CD14-positive monocyte (primary cell): ENCODE measurements at regions not wholly inside any gene's neighbourhood (a gene's known extent, or its start where the extent isn't known, plus 50 kb on each side); places are given as distances from the start of the nearest gene placed in this dataset.

Source experiments
- DNase-seq, 3 donors: peaks; one replicate each; pipeline ENCODE4 v3.0.0-alpha.2; 2011 to 2022
- H2AFZ ChIP-seq: 2 replicates; pipeline ENCODE4 v1.6.0; 2012; ENCODE audit warnings: mild to moderate bottlenecking, low read depth, low read length, inconsistent platforms; ENCODE audit not compliant: insufficient read depth, poor library complexity, severe bottlenecking
- H3K27ac ChIP-seq, 2 donors: 1 replicate in 1 of 2; 2 replicates in 1 of 2; pipeline ENCODE4 v1.5.1; 2012 to 2013; ENCODE audit warnings: low read length in 2 of 2, control low read depth in 1 of 2, inconsistent platforms in 1 of 2, low read depth in 1 of 2, mild to moderate bottlenecking in 1 of 2
- H3K27me3 ChIP-seq, 2 donors: one replicate each; pipeline versions ENCODE4 v1.6.0 to v1.6.1; 2011 to 2013; ENCODE audit warnings: low read length in 2 of 2; ENCODE audit not compliant: control insufficient read depth in 2 of 2, insufficient read depth in 2 of 2
- H3K36me3 ChIP-seq, 2 donors: replicated peaks in 1 of 2; 1 replicate in 1 of 2; 2 replicates in 1 of 2; pipeline versions ENCODE4 v1.5.1 to v1.6.1; 2012 to 2013; ENCODE audit warnings: low read length in 2 of 2, control low read depth in 1 of 2, inconsistent platforms in 1 of 2, mild to moderate bottlenecking in 1 of 2; ENCODE audit not compliant: insufficient read depth in 2 of 2, control insufficient read depth in 1 of 2
- H3K4me1 ChIP-seq, 2 donors: 1 replicate in 1 of 2; 2 replicates in 1 of 2; pipeline versions ENCODE4 v1.5.1 to v1.6.1; 2012 to 2013; ENCODE audit warnings: low read length in 2 of 2, control low read depth in 1 of 2, inconsistent platforms in 1 of 2, mild to moderate bottlenecking in 1 of 2, moderate library complexity in 1 of 2; ENCODE audit not compliant: insufficient read depth in 2 of 2, control insufficient read depth in 1 of 2
- H3K4me2 ChIP-seq: replicated peaks from 2 replicates; pipeline ENCODE3; 2012; ENCODE audit warnings: low read length, moderate library complexity, mild to moderate bottlenecking; ENCODE audit not compliant: poor library complexity, severe bottlenecking; ENCODE audit errors: extremely low read depth
- H3K4me3 ChIP-seq, 3 experiments: fragments of 200-600 bp in 1 of 3; sonication (generic) in 1 of 3; replicated peaks in 1 of 3; 1 replicate in 2 of 3; 2 replicates in 1 of 3; pipeline ENCODE4 v1.5.1; 2011 to 2013; ENCODE audit warnings: low read length in 3 of 3, mild to moderate bottlenecking in 3 of 3, control low read depth in 2 of 3, low read depth in 2 of 3, inconsistent platforms in 1 of 3, moderate library complexity in 1 of 3
- H3K79me2 ChIP-seq: 2 replicates; pipeline ENCODE4 v1.6.0; 2012; ENCODE audit warnings: mild to moderate bottlenecking, control low read depth, inconsistent platforms, low read length, moderate library complexity; ENCODE audit not compliant: insufficient read depth
- H3K9ac ChIP-seq: 2 replicates; pipeline ENCODE4 v1.6.0; 2017; ENCODE audit warnings: low read length, mild to moderate bottlenecking; ENCODE audit not compliant: insufficient read depth, poor library complexity, severe bottlenecking
- H3K9me3 ChIP-seq, 2 donors: replicated peaks in 1 of 2; 1 replicate in 1 of 2; 2 replicates in 1 of 2; pipeline versions ENCODE4 v1.5.1 to v1.6.1; 2012 to 2013; ENCODE audit warnings: low read length in 2 of 2, control low read depth in 1 of 2; ENCODE audit not compliant: control insufficient read depth in 1 of 2, insufficient read depth in 1 of 2
- H4K20me1 ChIP-seq: 2 replicates; pipeline ENCODE4 v1.6.0; 2012; ENCODE audit warnings: mild to moderate bottlenecking, low read length, control low read depth, moderate library complexity; ENCODE audit not compliant: insufficient read depth
- H3K27ac Mint-ChIP-seq, 7 donors: one replicate each; pipeline ENCODE4 v1.8.0; 2020; ENCODE audit warnings: mild to moderate bottlenecking in 7 of 7, mixed read lengths in 7 of 7, moderate library complexity in 6 of 7, inconsistent platforms in 2 of 7
- H3K27me3 Mint-ChIP-seq, 3 donors: one replicate each; pipeline ENCODE4 v1.8.0; 2021 to 2022; ENCODE audit warnings: low read depth in 3 of 3, mild to moderate bottlenecking in 3 of 3, mixed read lengths in 3 of 3, moderate library complexity in 3 of 3, inconsistent platforms in 1 of 3
- H3K36me3 Mint-ChIP-seq, 2 donors: one replicate each; pipeline ENCODE4 v1.8.0; 2020; ENCODE audit warnings: mixed read lengths in 2 of 2, inconsistent platforms in 1 of 2, mild to moderate bottlenecking in 1 of 2
- H3K4me1 Mint-ChIP-seq: one replicate; pipeline ENCODE4 v1.8.0; 2020; ENCODE audit warnings: mild to moderate bottlenecking, mixed read lengths
- H3K4me3 Mint-ChIP-seq, 2 donors: one replicate each; pipeline ENCODE4 v1.8.0; 2020; ENCODE audit warnings: mild to moderate bottlenecking in 2 of 2, mixed read lengths in 2 of 2, moderate library complexity in 1 of 2
- H3K9me3 Mint-ChIP-seq, 7 donors: one replicate each; pipeline ENCODE4 v1.8.0; 2020 to 2022; ENCODE audit warnings: mixed read lengths in 7 of 7, mild to moderate bottlenecking in 6 of 7, moderate library complexity in 6 of 7, inconsistent platforms in 2 of 7
- WGBS: methylation state at CpG from one replicate; pipeline ENCODE4 v1.1.5; 2013; ENCODE audit warnings: missing lambda C conversion rate; ENCODE audit not compliant: insufficient coverage; 5-methylcytosine and 5-hydroxymethylcytosine counted together
- intact Hi-C, 2 donors: fragments of 100-400 bp; cut with micrococcal nuclease; formaldehyde crosslinking; loops; one replicate each; pipeline versions ENCODE4 v1.15.0 to v1.15.1; 2023
- TF ChIP-seq, protein P1 (sequence below): fragments of 200-600 bp; IDR thresholded peaks from one replicate; pipeline ENCODE4 v1.8.0; 2022; ENCODE audit warnings: antibody characterized with exemption, mild to moderate bottlenecking

DNA sequence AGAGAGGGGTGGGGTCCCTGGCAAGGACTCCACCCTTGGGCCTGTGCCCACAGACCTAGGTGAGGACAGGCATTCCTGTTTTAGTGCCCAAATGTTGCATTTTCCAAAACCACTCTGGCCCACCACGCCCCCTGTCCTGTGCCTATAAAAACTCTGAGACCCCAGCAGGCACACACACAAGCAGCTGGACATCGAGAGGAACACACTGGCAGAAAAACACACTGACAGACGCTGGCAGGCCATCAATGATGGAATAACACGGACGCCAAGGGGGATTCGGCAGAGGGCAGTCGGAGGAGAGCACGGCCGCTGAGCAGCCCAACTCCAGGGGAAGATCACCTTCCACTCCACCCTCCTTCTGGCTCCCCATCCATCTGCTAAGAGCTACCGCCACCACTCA is 386.9 kb upstream of the AUTS2 start:
- no peaks in the 10 kb centered on the region for H3K36me3 ChIP-seq
- Mint-ChIP-seq H3K36me3 (no peaks in the 10 kb centered on the region), H3K9me3 (peaks cover 0 to 11% (median 0%) of the 10 kb centered on the region in 7 donors), H3K4me3 (no peak overlapping the region), H3K4me1 (peaks cover 2% of the 10 kb centered on the region), H3K27ac (no peak overlapping the region), H3K27me3 (peaks cover 0 to 2% (median 0%) of the 10 kb centered on the region in 3 donors)
- H4K20me1 ChIP-seq, result no peaks in the 10 kb centered on the region
- intact Hi-C loops, result no loop called here
- H3K4me3 ChIP-seq, result no peak overlapping the region
- TF ChIP-seq, protein P1, sequence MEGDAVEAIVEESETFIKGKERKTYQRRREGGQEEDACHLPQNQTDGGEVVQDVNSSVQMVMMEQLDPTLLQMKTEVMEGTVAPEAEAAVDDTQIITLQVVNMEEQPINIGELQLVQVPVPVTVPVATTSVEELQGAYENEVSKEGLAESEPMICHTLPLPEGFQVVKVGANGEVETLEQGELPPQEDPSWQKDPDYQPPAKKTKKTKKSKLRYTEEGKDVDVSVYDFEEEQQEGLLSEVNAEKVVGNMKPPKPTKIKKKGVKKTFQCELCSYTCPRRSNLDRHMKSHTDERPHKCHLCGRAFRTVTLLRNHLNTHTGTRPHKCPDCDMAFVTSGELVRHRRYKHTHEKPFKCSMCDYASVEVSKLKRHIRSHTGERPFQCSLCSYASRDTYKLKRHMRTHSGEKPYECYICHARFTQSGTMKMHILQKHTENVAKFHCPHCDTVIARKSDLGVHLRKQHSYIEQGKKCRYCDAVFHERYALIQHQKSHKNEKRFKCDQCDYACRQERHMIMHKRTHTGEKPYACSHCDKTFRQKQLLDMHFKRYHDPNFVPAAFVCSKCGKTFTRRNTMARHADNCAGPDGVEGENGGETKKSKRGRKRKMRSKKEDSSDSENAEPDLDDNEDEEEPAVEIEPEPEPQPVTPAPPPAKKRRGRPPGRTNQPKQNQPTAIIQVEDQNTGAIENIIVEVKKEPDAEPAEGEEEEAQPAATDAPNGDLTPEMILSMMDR, result no peak
- no peak overlapping the region for H3K27ac ChIP-seq
- no peak overlapping the region for H3K4me2 ChIP-seq
- no peak overlapping the region for H3K9ac ChIP-seq
- no peaks in the 10 kb centered on the region for H3K9me3 ChIP-seq
- no peaks in the 10 kb centered on the region for H3K79me2 ChIP-seq
- 83% methylated on average over 6 of the region's 10 CpGs for WGBS
- H3K4me1 ChIP-seq, result peaks cover 0 to 3% of the 10 kb centered on the region in 2 donors
- no peak for DNase-seq
- no peak overlapping the region for H2AFZ ChIP-seq
- H3K27me3 ChIP-seq, result no peaks in the 10 kb centered on the region

DNA sequence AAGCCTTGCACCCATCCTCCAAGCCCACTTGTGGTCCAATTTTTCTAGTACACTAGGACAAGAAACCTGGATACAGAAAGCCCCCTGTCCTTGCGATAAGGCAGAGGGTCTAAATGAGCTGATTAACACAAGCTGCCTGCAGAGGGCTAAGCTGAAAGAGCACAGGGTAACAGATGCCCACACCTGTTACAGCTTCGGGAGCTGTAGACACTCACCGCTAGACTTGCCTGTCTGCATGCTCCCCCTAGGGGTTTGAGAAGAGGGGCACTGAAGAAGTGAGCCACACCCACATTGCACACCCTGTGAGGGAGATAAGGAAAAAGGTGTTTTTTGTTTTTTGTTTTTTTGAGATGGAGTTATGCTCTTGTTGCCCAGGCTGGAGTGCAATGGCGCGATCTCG is 386.5 kb upstream of the AUTS2 start:
- no peaks in the 10 kb centered on the region for H3K9me3 ChIP-seq
- no peaks in the 10 kb centered on the region for H3K36me3 Mint-ChIP-seq
- H3K9me3 Mint-ChIP-seq, result peaks cover 0 to 11% (median 0%) of the 10 kb centered on the region in 7 donors
- H3K27me3 Mint-ChIP-seq, result peaks cover 0 to 2% (median 0%) of the 10 kb centered on the region in 3 donors
- TF ChIP-seq, protein P1, result no peak
- no peak overlapping the region for H3K27ac ChIP-seq
- no peaks in the 10 kb centered on the region for H3K79me2 ChIP-seq
- no peak for DNase-seq
- H3K4me1 ChIP-seq, result peaks cover 0 to 3% of the 10 kb centered on the region in 2 donors
- no peak overlapping the region for H3K4me3 ChIP-seq
- intact Hi-C loops, result no loop called here
- no peak overlapping the region for H3K9ac ChIP-seq
- WGBS, result 80% methylated on average over 2 of the region's 6 CpGs
- H3K4me3 Mint-ChIP-seq, result no peak overlapping the region
- H2AFZ ChIP-seq, result no peak overlapping the region
- no peaks in the 10 kb centered on the region for H3K27me3 ChIP-seq
- H3K4me1 Mint-ChIP-seq, result peaks cover 2% of the 10 kb centered on the region
- no peaks in the 10 kb centered on the region for H3K36me3 ChIP-seq
- H4K20me1 ChIP-seq, result no peaks in the 10 kb centered on the region
- H3K4me2 ChIP-seq, result no peak overlapping the region
- no peak overlapping the region for H3K27ac Mint-ChIP-seq
